Heart right ventricle (tissue), 16 donors: ENCODE measurements at regions not wholly inside any gene's neighbourhood (a gene's known extent, or its start where the extent isn't known, plus 50 kb on each side); places are given as distances from the start of the nearest gene placed in this dataset.

Experiments
- ATAC-seq, 8 donors: fragments of 200-7000 bp; cut with Tn5 transposase; one replicate each; pipeline ENCODE4 v1.9.1; 2020; ENCODE audit warnings: mild to moderate bottlenecking in 8 of 8, moderate library complexity in 8 of 8, moderate number of reproducible peaks in 1 of 8
- DNase-seq, 2 donors: peaks; one replicate each; pipeline ENCODE4 v3.0.0-alpha.2; 2020
- H3K27ac ChIP-seq, 10 donors: fragments of 200-600 bp; sonication (generic) in 2 of 10; one replicate each; pipeline versions ENCODE4 v1.5.0 to v1.8.0; 2020 to 2022; ENCODE audit warnings: mild to moderate bottlenecking in 3 of 10
- H3K27me3 ChIP-seq, 7 donors: fragments of 200-600 bp; one replicate each; pipeline ENCODE4 v1.8.0; 2021 to 2022; ENCODE audit warnings: mild to moderate bottlenecking in 2 of 7
- H3K36me3 ChIP-seq, 9 donors: fragments of 200-600 bp; sonication (generic) in 1 of 9; one replicate each; pipeline versions ENCODE4 v1.5.0 to v1.8.0; 2020 to 2022; ENCODE audit warnings: mild to moderate bottlenecking in 2 of 9
- H3K4me1 ChIP-seq, 9 donors: fragments of 200-600 bp; sonication (generic) in 1 of 9; one replicate each; pipeline versions ENCODE4 v1.5.0 to v1.8.0; 2020 to 2022; ENCODE audit warnings: mild to moderate bottlenecking in 4 of 9
- H3K4me3 ChIP-seq, 10 donors: fragments of 200-600 bp; sonication (generic) in 2 of 10; one replicate each; pipeline versions ENCODE4 v1.5.0 to v1.8.0; 2020 to 2022; ENCODE audit warnings: mild to moderate bottlenecking in 7 of 10, moderate library complexity in 2 of 10
- H3K9me3 ChIP-seq, 11 donors: fragments of 200-600 bp in 10 of 11; sonication (generic) in 2 of 11; one replicate each; pipeline versions ENCODE4 v1.5.0 to v1.8.0; 2013 to 2022; ENCODE audit warnings: mild to moderate bottlenecking in 2 of 11, control low read depth in 1 of 11, moderate library complexity in 1 of 11
- WGBS, 2 donors: extraction: QIAGEN DNeasy Blood & Tissue Kit; methylation state at CpG; one replicate each; pipeline ENCODE4 v1.1.7; 2013; ENCODE audit warnings: inconsistent platforms in 1 of 2; 5-methylcytosine and 5-hydroxymethylcytosine counted together
- intact Hi-C, 10 donors: fragments of 100-400 bp; cut with DNase I; formaldehyde crosslinking; loops; one replicate each; pipeline versions ENCODE4 v1.11.1 to v1.14.2; 2022
- TF ChIP-seq, protein P1 (sequence below), 9 donors: fragments of 200-600 bp; sonication (generic) in 2 of 9; IDR thresholded peaks; one replicate each; pipeline versions ENCODE4 v1.5.0 to v1.8.0; 2021 to 2022; ENCODE audit warnings: antibody characterized with exemption in 9 of 9, mild to moderate bottlenecking in 5 of 9, moderate library complexity in 1 of 9
- donor health status: Arrhythmogenic right ventricular cardiomyopathy.
- donor health status: ischemic (EF 13 %, LVEDD 7.1; RV severe dilation, severe dysfunction).
- donor health status: healthy with polysubstance abuse.
- donor health status: DM: no; HTN: yes; CAD: no.
- donor health status: DM: no; HTN: no; CAD: no.
- donor health status: ischemic (EF 25% LVEDD 6.9; RV normal size, moderate dysfunction).
- donor health status: ischemic (EF 25% LVEDD 5.7; RV mildly dilated, moderate dysfunction).
- donor health status: healthy.
- donor health status: DM: yes; HTN: yes; CAD: no.
- donor health status: Ischemic cardiomyopathy.
- donor health status: ischemic (EF 35%, LVEDD 5.7; RV mildly dilated, moderate dysfunction).
- donor health status: nonischemic (EF 11% LVEDD 7.7; RV severe dilation, severe dysfunction).
- donor health status: DM: yes; HTN: yes; CAD: no.
- donor health status: PGD.
- donor health status: ischemic (EF 29% LVEDD 5.4; RV normal size, mild dysfunction).
- donor health status: nonischemic (EF 23%, LVEDD 6.1; RV moderate dilation, normal function).

GRCh38 chr4:106700321-106700720, 331.7 kb upstream of the GIMD1 start:
- DNase-seq (no peak), ATAC-seq (no peak)
- intact Hi-C loops: no loop called here
- no peaks in the 10 kb centered on the region for H3K36me3 ChIP-seq
- no peak overlapping the region for H3K4me3 ChIP-seq
- no peaks in the 10 kb centered on the region for H3K4me1 ChIP-seq
- WGBS, 2 donors: 80 to 81% methylated on average over 2 of the region's 2 CpGs
- no peaks in the 10 kb centered on the region for H3K27me3 ChIP-seq
- H3K9me3 ChIP-seq: peaks cover 0 to 17% (median 0%) of the 10 kb centered on the region in 11 donors
- TF ChIP-seq, protein P1, sequence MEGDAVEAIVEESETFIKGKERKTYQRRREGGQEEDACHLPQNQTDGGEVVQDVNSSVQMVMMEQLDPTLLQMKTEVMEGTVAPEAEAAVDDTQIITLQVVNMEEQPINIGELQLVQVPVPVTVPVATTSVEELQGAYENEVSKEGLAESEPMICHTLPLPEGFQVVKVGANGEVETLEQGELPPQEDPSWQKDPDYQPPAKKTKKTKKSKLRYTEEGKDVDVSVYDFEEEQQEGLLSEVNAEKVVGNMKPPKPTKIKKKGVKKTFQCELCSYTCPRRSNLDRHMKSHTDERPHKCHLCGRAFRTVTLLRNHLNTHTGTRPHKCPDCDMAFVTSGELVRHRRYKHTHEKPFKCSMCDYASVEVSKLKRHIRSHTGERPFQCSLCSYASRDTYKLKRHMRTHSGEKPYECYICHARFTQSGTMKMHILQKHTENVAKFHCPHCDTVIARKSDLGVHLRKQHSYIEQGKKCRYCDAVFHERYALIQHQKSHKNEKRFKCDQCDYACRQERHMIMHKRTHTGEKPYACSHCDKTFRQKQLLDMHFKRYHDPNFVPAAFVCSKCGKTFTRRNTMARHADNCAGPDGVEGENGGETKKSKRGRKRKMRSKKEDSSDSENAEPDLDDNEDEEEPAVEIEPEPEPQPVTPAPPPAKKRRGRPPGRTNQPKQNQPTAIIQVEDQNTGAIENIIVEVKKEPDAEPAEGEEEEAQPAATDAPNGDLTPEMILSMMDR (IDR thresholded peaks at IDR 0.05): no peak
- no peak overlapping the region for H3K27ac ChIP-seq

DNA sequence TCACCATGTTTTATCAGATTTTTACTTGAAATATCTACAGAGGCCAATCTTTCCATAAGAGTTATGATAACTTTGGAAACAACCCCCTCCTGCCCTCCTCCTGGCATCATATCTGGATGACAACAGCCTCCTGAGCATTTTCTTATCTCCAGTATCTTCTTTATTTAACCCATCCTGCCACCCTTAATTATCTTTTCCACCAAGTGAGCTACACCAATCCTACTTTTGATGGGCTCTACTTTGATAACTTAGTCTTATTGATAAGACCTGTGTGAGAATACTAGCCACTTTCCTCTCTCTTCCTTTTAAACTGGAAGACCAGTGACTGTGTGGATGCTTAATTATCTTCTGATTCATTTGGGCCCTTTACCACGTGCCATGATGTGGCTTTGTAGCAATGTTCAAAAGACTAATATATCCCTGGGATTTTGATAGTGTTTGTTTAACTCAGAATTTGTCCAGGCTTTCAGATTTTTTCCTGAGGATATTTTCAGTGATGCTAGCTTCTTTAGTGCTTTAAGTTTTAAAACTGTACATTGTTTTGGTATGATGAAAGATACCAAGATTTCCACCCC, 330.1 kb upstream of the GIMD1 start:
- ATAC-seq (no peak), DNase-seq (no peak)
- Histone ChIP-seq H3K9me3 (peaks cover 0 to 17% (median 0%) of the 10 kb centered on the region in 11 donors), H3K4me1 (no peaks in the 10 kb centered on the region), H3K4me3 (no peak overlapping the region), H3K27ac (no peak overlapping the region), H3K36me3 (no peaks in the 10 kb centered on the region), H3K27me3 (no peaks in the 10 kb centered on the region)
- TF ChIP-seq, protein P1 (IDR thresholded peaks at IDR 0.05): no peak
- intact Hi-C loops: no loop called here
- 44 to 65% methylated on average over 1 of the region's 1 CpG for WGBS, 2 donors

- H3K27ac ChIP-seq: no peak overlapping the region
- WGBS, 2 donors: 40 to 58% methylated on average over 4 of the region's 4 CpGs
- peaks cover 0 to 5% (median 0%) of the 10 kb centered on the region in 9 donors for H3K4me1 ChIP-seq
- no peak for DNase-seq
- no peak overlapping the region for H3K4me3 ChIP-seq
- ATAC-seq: no peak
- H3K27me3 ChIP-seq: no peaks in the 10 kb centered on the region
- H3K36me3 ChIP-seq: no peaks in the 10 kb centered on the region
- no peaks in the 10 kb centered on the region for H3K9me3 ChIP-seq
- intact Hi-C loops: no loop called here
- TF ChIP-seq, protein P1 (IDR thresholded peaks at IDR 0.05): no peak
These were observed 327.1 kb upstream of the GIMD1 start for GRCh38 chr4:106695501-106696262.

DNA sequence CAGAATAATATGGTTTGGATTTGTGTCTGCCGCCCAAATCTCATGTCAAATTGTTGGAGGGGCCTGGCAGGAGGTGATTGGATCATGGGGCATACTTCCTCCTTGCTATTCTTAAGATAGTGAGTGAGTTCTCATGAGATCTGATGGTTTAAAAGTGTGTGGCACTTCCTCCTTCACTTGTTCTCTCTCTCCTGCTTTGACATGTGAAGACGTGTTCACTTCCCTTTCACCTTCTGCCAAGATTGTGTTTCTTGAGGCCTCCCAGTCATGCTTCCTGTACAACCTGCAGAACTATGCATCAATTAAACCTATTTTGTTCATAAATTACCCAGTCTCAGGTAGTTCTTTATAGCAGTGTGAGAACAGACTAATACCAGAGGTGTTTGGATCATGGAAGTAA, 325.7 kb upstream of the GIMD1 start:
- no peak for ATAC-seq
- WGBS, 2 donors: 67 to 85% methylated on average over 2 of the region's 2 CpGs

More for the DNA sequence above, 325.7 kb upstream of the GIMD1 start:
- Histone ChIP-seq H3K4me1 (peaks cover 0 to 11% (median 0%) of the 10 kb centered on the region in 9 donors), H3K9me3 (peaks cover 0 to 3% (median 0%) of the 10 kb centered on the region in 11 donors), H3K36me3 (no peaks in the 10 kb centered on the region), H3K27me3 (no peaks in the 10 kb centered on the region), H3K4me3 (no peak overlapping the region), H3K27ac (no peak overlapping the region)
- intact Hi-C loops: no loop called here
- TF ChIP-seq, protein P1 (IDR thresholded peaks at IDR 0.05): no peak
- DNase-seq: no peak
